K562 (cell line): ENCODE measurements at regions not wholly inside any gene's neighbourhood (a gene's known extent, or its start where the extent isn't known, plus 50 kb on each side); places are given as distances from the start of the nearest gene placed in this dataset.

Source experiments
- ARID3A ChIP-seq: IDR thresholded peaks from 2 replicates; pipeline ENCODE4 v1.6.1; 2012; ENCODE audit warnings: low read depth, low read length, improper control_type of control experiment, borderline replicate concordance
- CEBPB ChIP-seq: fragments of 450-650 bp; IDR thresholded peaks from 2 replicates; pipeline ENCODE4 v1.6.1; 2016; ENCODE audit warnings: missing genetic modification characterization, missing compliant biosample characterization
- FOSL1 ChIP-seq: fragments of 200-800 bp; sonication (Bioruptor generic); conservative IDR thresholded peaks from 2 replicates; pipeline ENCODE4 v1.6.1; 2016; ENCODE audit warnings: missing genetic modification characterization, missing compliant biosample characterization
- FOXJ3 ChIP-seq: sonication (generic); formaldehyde crosslinking; IDR thresholded peaks from 2 replicates; pipeline ENCODE4 v1.4.0; 2020; ENCODE audit warnings: mild to moderate bottlenecking, missing genetic modification reagents
- JUND ChIP-seq, 2 experiments: IDR thresholded peaks; 2 replicates in 1 of 2; 3 replicates in 1 of 2; pipeline ENCODE4 v1.6.1; 2011; ENCODE audit warnings: borderline replicate concordance in 2 of 2, low read depth in 2 of 2, low read length in 2 of 2, improper control_type of control experiment in 1 of 2, missing biosample characterization in 1 of 2, missing genetic modification characterization in 1 of 2, missing genetic modification reagents in 1 of 2
- MYC ChIP-seq, 2 experiments: fragments of 250-450 bp in 1 of 2; sonication (Bioruptor Pico) in 1 of 2; IDR thresholded peaks; 2 replicates each; pipeline versions ENCODE4 v1.5.1 to v1.6.1; 2012 to 2021; ENCODE audit warnings: low read depth in 2 of 2, borderline replicate concordance in 1 of 2, improper control_type of control experiment in 1 of 2, low read length in 1 of 2, mild to moderate bottlenecking in 1 of 2, moderate library complexity in 1 of 2
- NFE2L1 ChIP-seq: fragments of 450-650 bp; IDR thresholded peaks from 2 replicates; pipeline ENCODE4 v1.6.1; 2016; ENCODE audit warnings: missing genetic modification characterization, low read depth, mild to moderate bottlenecking, missing compliant biosample characterization, moderate library complexity, borderline replicate concordance
- NR2C2 ChIP-seq, 2 experiments: fragments of 200-800 bp in 1 of 2; sonication (Bioruptor generic) in 1 of 2; sonication (generic) in 1 of 2; formaldehyde crosslinking in 1 of 2; IDR thresholded peaks; 2 replicates each; pipeline versions ENCODE4 v1.6.1 to v1.8.0; 2016 to 2022; ENCODE audit warnings: mild to moderate bottlenecking in 1 of 2, missing compliant biosample characterization in 1 of 2, missing genetic modification characterization in 1 of 2, missing genetic modification reagents in 1 of 2
- PATZ1 ChIP-seq: fragments of 250-450 bp; sonication (Bioruptor Pico); IDR thresholded peaks from 2 replicates; pipeline ENCODE4 v1.5.0; 2020; ENCODE audit warnings: mild to moderate bottlenecking, borderline replicate concordance
- PHB2 ChIP-seq: fragments of 450-650 bp; IDR thresholded peaks from 2 replicates; pipeline ENCODE4 v1.6.1; 2017; ENCODE audit warnings: low read depth
- ZNF24 ChIP-seq: fragments of 450-650 bp; IDR thresholded peaks from 2 replicates; pipeline ENCODE4 v1.6.1; 2016
- TF ChIP-seq, protein P1 (sequence below), 3 experiments: IDR thresholded peaks in 2 of 3; conservative IDR thresholded peaks in 1 of 3; 2 replicates each; pipeline ENCODE4 v1.5.1; 2011 to 2012; ENCODE audit warnings: low read length in 3 of 3, mild to moderate bottlenecking in 3 of 3, control low read depth in 2 of 3, improper control_type of control experiment in 1 of 3, inconsistent platforms in 1 of 3, low read depth in 1 of 3, mixed read lengths in 1 of 3, moderate library complexity in 1 of 3; ENCODE audit not compliant: insufficient read depth in 2 of 3

GRCh38 chr12:113655479-113655878 lies 183.8 kb upstream of the LHX5 start:
- TF ChIP-seq, protein P1, sequence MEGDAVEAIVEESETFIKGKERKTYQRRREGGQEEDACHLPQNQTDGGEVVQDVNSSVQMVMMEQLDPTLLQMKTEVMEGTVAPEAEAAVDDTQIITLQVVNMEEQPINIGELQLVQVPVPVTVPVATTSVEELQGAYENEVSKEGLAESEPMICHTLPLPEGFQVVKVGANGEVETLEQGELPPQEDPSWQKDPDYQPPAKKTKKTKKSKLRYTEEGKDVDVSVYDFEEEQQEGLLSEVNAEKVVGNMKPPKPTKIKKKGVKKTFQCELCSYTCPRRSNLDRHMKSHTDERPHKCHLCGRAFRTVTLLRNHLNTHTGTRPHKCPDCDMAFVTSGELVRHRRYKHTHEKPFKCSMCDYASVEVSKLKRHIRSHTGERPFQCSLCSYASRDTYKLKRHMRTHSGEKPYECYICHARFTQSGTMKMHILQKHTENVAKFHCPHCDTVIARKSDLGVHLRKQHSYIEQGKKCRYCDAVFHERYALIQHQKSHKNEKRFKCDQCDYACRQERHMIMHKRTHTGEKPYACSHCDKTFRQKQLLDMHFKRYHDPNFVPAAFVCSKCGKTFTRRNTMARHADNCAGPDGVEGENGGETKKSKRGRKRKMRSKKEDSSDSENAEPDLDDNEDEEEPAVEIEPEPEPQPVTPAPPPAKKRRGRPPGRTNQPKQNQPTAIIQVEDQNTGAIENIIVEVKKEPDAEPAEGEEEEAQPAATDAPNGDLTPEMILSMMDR (IDR thresholded peaks at IDR 0.05 in 2 of 3, conservative IDR thresholded peaks at IDR 0.05 in 1 of 3; ENCODE audit: insufficient read depth in 2 of 3, low read depth in 1 of 3, low read length in 3 of 3) = no peak
- no peak for TF ChIP-seq FOSL1 (tag)
- no peak for TF ChIP-seq ARID3A
- TF ChIP-seq ZNF24 = no peak
- TF ChIP-seq JUND (IDR thresholded peaks at IDR 0.05; ENCODE audit: borderline replicate concordance, low read depth, low read length) = no peak
- TF ChIP-seq JUND (tag; IDR thresholded peaks at IDR 0.05; ENCODE audit: borderline replicate concordance, low read depth, low read length) = no peak
- TF ChIP-seq CEBPB = no peak
- no peak for TF ChIP-seq FOXJ3 (CRISPR knock-in tag)
- no peak for TF ChIP-seq MYC (IDR thresholded peaks at IDR 0.05; ENCODE audit: low read depth, low read length)
- no peak for TF ChIP-seq MYC (CRISPR knock-in tag; IDR thresholded peaks at IDR 0.05; ENCODE audit: borderline replicate concordance, low read depth)
- TF ChIP-seq PHB2 = no peak
- TF ChIP-seq NR2C2 (CRISPR knock-in tag; IDR thresholded peaks at IDR 0.05) = no peak
- no peak for TF ChIP-seq NR2C2 (tag; IDR thresholded peaks at IDR 0.05)
- TF ChIP-seq NFE2L1 (tag) = no peak
- TF ChIP-seq PATZ1 (CRISPR knock-in tag) = no peak
